ENCODE measurements at regions not wholly inside any gene's neighbourhood (a gene's known extent, or its start where the extent isn't known, plus 50 kb on each side); places are given as distances from the start of the nearest gene placed in this dataset.
"Not testable (repeated sequence)": the region's sequence is repeated elsewhere in the genome, so short reads cannot be mapped to it uniquely, and the experiment has no call there.

DNA sequence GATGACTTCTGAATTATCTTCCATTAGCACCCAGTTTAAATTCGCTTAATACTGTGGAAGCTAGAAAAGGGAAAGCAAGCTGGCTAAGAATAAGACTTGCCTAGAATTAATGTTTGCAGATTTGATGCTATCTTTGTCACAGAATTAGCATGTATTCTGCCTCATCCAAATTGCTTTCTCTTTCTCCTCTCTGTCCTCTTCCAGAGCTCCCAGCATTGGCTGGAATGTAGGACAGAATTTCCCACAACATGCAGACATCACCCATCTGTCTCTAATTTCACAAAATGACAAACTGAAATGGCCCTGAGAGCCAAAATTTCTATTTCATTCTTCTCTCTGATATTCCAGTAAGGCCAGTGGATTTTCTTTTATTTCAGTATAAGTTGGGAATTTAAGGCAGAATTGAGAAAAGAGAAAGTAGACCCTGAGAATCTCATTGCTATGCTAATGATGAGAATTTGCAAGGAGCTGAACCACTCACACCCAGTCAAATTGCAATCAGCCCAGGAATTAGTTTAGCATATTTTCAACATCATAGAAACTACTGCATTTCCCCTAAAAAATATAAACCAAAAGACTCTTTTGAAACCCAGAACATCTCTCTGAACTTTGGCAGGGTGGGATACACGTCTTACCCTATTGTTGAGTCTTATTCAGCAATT lies 188.8 kb downstream of the RCHY1 start:
- Histone ChIP-seq H3K4me1 (peaks cover 28% of the 10 kb centered on the region), H3K27ac (peak overlapping the region; percentile 31 to 70), H3K36me3 (ENCODE audit: low read depth, missing control alignments) (no peaks in the 10 kb centered on the region), H3K4me3 (no peak overlapping the region), H3K9me3 (no peaks in the 10 kb centered on the region), H3K27me3 (no peaks in the 10 kb centered on the region)
- no peak for TF ChIP-seq POLR2A (IDR thresholded peaks at IDR 0.05)
- TF ChIP-seq, protein P1, sequence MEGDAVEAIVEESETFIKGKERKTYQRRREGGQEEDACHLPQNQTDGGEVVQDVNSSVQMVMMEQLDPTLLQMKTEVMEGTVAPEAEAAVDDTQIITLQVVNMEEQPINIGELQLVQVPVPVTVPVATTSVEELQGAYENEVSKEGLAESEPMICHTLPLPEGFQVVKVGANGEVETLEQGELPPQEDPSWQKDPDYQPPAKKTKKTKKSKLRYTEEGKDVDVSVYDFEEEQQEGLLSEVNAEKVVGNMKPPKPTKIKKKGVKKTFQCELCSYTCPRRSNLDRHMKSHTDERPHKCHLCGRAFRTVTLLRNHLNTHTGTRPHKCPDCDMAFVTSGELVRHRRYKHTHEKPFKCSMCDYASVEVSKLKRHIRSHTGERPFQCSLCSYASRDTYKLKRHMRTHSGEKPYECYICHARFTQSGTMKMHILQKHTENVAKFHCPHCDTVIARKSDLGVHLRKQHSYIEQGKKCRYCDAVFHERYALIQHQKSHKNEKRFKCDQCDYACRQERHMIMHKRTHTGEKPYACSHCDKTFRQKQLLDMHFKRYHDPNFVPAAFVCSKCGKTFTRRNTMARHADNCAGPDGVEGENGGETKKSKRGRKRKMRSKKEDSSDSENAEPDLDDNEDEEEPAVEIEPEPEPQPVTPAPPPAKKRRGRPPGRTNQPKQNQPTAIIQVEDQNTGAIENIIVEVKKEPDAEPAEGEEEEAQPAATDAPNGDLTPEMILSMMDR (IDR thresholded peaks at IDR 0.05) = no peak
- intact Hi-C loops (cut with DNase I; ENCODE audit: low total_unique reads) = no loop called here
- WGBS, 2 donors = 79 to 86% methylated on average over 2 of the region's 2 CpGs
- no peak for DNase-seq

DNA sequence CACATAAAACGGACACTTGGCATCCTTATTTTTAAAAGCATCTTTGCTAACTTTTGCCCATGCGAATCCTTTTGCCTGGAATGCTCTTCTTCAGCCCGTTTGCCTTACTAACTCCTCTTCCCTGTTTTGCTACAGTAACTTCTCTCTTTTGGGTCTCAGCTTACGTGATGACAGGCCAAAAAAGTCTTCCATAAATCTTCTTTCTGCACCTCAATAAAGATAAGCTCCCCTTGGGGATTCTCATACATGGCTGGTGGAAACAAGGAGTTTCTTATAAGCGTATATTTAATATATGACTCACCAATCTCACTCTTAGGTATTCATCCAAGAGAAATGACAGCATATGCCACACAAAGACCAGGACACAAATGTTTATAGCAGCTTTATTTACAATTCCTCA lies 192.7 kb downstream of the RCHY1 start:
- H3K27ac ChIP-seq = no peak overlapping the region
- peaks cover 8% of the 10 kb centered on the region for H3K4me1 ChIP-seq
- 53 to 67% methylated on average over 5 of the region's 5 CpGs for WGBS, 2 donors
- no peak for DNase-seq
- H3K9me3 ChIP-seq = no peaks in the 10 kb centered on the region
- TF ChIP-seq, protein P1 (IDR thresholded peaks at IDR 0.05) = no peak
- no peak for TF ChIP-seq POLR2A (IDR thresholded peaks at IDR 0.05)
- H3K4me3 ChIP-seq = no peak overlapping the region
- no peaks in the 10 kb centered on the region for H3K27me3 ChIP-seq
- intact Hi-C loops (cut with DNase I; ENCODE audit: low total_unique reads) = no loop called here
- no peaks in the 10 kb centered on the region for H3K36me3 ChIP-seq (ENCODE audit: low read depth, missing control alignments)

DNA sequence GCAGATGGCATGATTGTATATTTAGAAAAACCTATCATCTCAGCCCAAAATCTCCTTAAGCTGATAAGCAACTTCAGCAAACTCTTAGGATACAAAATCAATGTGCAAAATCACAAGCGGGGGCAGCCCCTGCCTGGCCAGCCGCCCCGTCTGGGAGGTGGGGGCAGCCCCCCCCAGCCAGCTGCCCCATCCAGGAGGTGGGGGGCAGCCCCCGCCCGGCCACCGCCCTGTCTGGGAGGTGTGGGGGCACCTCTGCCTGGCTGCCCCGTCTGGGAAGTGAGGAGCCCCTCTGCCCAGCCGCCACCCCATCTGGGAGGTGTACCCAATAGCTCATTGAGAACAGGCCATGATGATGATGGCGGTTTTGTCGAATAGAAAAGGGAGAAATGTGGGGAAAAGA lies 196.6 kb downstream of the RCHY1 start:
- H3K27ac ChIP-seq; H3K4me3 ChIP-seq; H3K9me3 ChIP-seq; intact Hi-C loops (cut with DNase I; ENCODE audit: low total_unique reads); H3K4me1 ChIP-seq; DNase-seq; H3K36me3 ChIP-seq (ENCODE audit: low read depth, missing control alignments); H3K27me3 ChIP-seq: not testable (repeated sequence)
- WGBS, 2 donors = 85% methylated on average over 10 of the region's 10 CpGs

DNA sequence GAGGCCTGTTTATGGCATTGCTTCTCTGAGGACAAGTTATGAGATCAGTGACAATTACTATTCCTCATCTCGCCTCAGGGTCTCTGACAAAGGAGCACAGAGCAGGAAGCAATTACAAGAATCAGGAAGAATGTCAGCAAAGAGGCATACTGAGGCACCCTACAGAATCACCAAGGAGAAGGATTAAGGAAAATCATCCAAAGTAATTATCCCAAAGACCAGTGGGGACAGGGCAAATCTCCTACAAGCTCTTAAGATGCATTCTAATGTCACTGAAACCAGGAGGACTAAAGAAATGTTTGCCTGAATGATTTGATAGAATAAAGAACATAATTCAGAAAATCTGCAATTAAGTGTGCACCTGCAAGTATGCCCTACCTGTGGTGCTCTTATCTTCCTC lies 206.2 kb downstream of the RCHY1 start:
- Histone ChIP-seq H3K9me3 (no peaks in the 10 kb centered on the region), H3K4me3 (no peak overlapping the region), H3K27me3 (no peaks in the 10 kb centered on the region), H3K4me1 (no peaks in the 10 kb centered on the region), H3K36me3 (ENCODE audit: low read depth, missing control alignments) (no peaks in the 10 kb centered on the region), H3K27ac (no peak overlapping the region)
- intact Hi-C loops (cut with DNase I; ENCODE audit: low total_unique reads) = no loop called here
- no peak for TF ChIP-seq POLR2A (IDR thresholded peaks at IDR 0.05)
- TF ChIP-seq, protein P1 (IDR thresholded peaks at IDR 0.05) = no peak
- DNase-seq = no peak
- 53 to 79% methylated on average over 1 of the region's 1 CpG for WGBS, 2 donors

DNA sequence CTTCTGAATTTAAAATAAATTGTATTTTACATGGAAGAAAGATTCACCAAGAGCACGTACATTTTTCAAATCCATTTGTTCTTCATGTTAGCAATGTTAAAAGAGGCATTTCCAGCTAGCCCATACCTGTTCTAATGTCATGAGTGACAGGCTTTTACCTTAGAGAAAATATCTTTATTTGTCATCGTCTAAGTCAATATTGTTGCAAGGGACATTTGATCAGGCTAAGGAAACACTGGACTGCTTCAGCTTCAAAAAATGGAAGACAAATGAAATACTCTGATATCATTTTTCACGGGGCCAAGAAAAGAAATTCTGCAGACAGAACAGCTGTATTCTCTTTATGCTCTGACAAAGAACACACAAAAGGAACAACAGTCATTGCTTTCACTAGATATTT lies 207.7 kb downstream of the RCHY1 start:
- no peaks in the 10 kb centered on the region for H3K36me3 ChIP-seq (ENCODE audit: low read depth, missing control alignments)
- no peak overlapping the region for H3K4me3 ChIP-seq
- no peaks in the 10 kb centered on the region for H3K27me3 ChIP-seq
- no peaks in the 10 kb centered on the region for H3K4me1 ChIP-seq
- WGBS, 2 donors = 50 to 76% methylated on average over 3 of the region's 3 CpGs
- DNase-seq = no peak
- intact Hi-C loops (cut with DNase I; ENCODE audit: low total_unique reads) = no loop called here
- H3K9me3 ChIP-seq = no peaks in the 10 kb centered on the region
- no peak overlapping the region for H3K27ac ChIP-seq
- TF ChIP-seq, protein P1 (IDR thresholded peaks at IDR 0.05) = no peak
- TF ChIP-seq POLR2A (IDR thresholded peaks at IDR 0.05) = no peak

All from testis (tissue), 2 donors.